GM06990 (cell line): ENCODE measurements at regions not wholly inside any gene's neighbourhood (a gene's known extent, or its start where the extent isn't known, plus 50 kb on each side); places are given as distances from the start of the nearest gene placed in this dataset.

ENCODE experiments used
- DNase-seq: peaks from one replicate; pipeline ENCODE4 v3.0.0-alpha.2; 2011; ENCODE audit not compliant: insufficient read length; ENCODE audit errors: extremely low read depth
- H3K27me3 ChIP-seq: replicated peaks from 2 replicates; pipeline ENCODE4 v1.6.0; 2011; ENCODE audit warnings: low read length; ENCODE audit not compliant: control insufficient read depth, insufficient read depth
- H3K36me3 ChIP-seq: 2 replicates; pipeline ENCODE4 v1.5.1; 2011; ENCODE audit warnings: low read length; ENCODE audit not compliant: control insufficient read depth, insufficient read depth
- H3K4me3 ChIP-seq: replicated peaks from 2 replicates; pipeline ENCODE4 v1.5.1; 2011; ENCODE audit warnings: low read depth, mild to moderate bottlenecking, control low read depth, low read length
- CTCF ChIP-seq: IDR thresholded peaks from 2 replicates; pipeline ENCODE4 v1.5.1; 2011; ENCODE audit warnings: low read length, control low read depth, mild to moderate bottlenecking, inconsistent platforms; ENCODE audit not compliant: insufficient read depth, poor library complexity, severe bottlenecking

DNA sequence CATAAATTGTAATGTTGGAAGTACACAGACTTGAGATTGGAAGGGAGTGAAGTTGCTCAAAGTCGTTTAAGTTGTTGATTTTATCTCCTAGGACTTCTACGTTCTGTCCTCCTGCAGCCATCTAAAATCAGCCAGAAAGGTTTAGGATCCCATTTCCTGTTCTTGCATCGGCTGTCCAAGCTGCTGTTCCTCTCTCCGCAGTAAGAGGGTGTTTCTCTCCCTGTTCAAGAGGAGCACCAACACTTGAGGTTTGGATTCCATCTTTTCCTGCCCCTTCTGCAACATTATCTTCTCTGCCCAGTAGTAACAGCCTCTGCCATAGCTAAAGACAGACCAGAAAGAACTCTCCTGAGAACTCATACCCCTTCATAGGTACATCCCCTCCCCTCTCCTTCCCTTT lies 373.4 kb downstream of the GADD45G start:
- no peak for DNase-seq
- no peak overlapping the region for H3K4me3 ChIP-seq
- peaks cover 2% of the 10 kb centered on the region for H3K27me3 ChIP-seq
- H3K36me3 ChIP-seq = no peaks in the 10 kb centered on the region
- no peak for TF ChIP-seq CTCF

GRCh38 chr9:89980600-89980999 lies 375.8 kb downstream of the GADD45G start:
- DNase-seq = no peak
- Histone ChIP-seq H3K4me3 (no peak overlapping the region), H3K27me3 (peaks cover 2% of the 10 kb centered on the region), H3K36me3 (no peaks in the 10 kb centered on the region)
- no peak for TF ChIP-seq CTCF

DNA sequence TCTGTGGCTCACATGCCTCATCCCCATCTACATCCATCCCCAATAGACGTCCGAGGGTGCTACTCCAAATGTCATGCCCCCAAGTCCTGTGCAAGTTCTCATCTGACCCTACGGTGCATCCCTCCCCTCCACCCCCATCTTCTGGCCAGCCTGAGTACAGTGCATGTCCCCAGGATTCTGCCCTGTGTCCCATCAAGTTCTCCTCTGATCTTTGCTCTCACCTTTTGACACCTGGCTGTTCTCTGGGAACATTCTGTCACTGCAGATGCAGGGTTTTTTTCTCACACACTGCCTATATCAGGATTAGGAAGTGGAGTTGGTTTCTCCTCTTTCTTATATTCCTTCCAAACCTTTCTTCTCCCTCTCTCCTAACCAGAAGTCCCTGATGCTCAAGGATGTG lies 377.2 kb downstream of the GADD45G start:
- Histone ChIP-seq H3K27me3 (peaks cover 2% of the 10 kb centered on the region), H3K36me3 (no peaks in the 10 kb centered on the region), H3K4me3 (no peak overlapping the region)
- DNase-seq = no peak
- no peak for TF ChIP-seq CTCF

DNA sequence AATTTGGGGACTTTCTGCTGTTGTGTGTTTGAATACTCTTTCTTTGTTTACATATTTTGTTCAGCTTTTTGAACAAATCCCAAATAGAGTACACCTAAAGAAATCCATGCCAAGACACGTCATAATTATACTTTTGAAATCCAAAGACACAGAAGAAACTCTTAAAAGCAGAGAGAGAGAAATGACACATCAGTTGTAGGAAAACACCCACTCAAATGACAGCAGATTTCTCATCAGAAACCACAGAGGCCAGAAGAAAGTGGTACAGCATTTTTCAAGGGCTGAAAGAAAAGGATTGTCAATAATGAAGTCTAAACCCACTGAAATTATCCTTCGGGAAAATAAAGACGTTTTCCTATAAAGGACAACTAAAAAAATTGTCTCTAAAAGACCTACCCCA lies 378.6 kb downstream of the GADD45G start:
- DNase-seq = no peak
- TF ChIP-seq CTCF = no peak
- Histone ChIP-seq H3K27me3 (no peaks in the 10 kb centered on the region; the same call in none of the 2 replicates), H3K36me3 (no peaks in the 10 kb centered on the region), H3K4me3 (no peak overlapping the region)

DNA sequence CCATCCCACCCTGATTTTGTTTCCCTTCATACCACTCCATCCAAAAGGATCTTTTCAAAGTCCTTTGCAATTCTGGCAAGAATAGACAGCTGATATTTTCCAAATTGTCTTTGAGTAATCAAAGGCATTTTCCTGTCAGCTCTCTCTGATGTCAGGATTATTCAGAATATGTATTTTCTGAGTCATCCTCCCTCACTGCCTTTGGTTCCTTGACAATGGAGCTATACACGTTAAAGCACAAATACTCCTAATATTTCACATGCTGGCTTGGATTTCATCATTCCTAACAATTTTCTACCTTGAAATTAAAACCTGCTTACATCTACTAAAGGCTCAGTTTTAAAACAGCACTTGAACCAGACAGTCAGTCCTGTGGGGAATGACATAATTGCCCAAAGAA lies 379.4 kb downstream of the GADD45G start:
- Histone ChIP-seq H3K36me3 (no peaks in the 10 kb centered on the region), H3K4me3 (no peak overlapping the region), H3K27me3 (no peaks in the 10 kb centered on the region; the same call in none of the 2 replicates)
- no peak for DNase-seq
- no peak for TF ChIP-seq CTCF

- H3K27me3 ChIP-seq = no peaks in the 10 kb centered on the region; the same call in none of the 2 replicates
- DNase-seq = no peak
- no peak overlapping the region for H3K4me3 ChIP-seq
- TF ChIP-seq CTCF = no peak
- no peaks in the 10 kb centered on the region for H3K36me3 ChIP-seq
Measured at GRCh38 chr9:89985068-89985467, 380.3 kb downstream of the GADD45G start.
